SU-DHL-6 (cell line): ENCODE measurements at regions not wholly inside any gene's neighbourhood (a gene's known extent, or its start where the extent isn't known, plus 50 kb on each side); places are given as distances from the start of the nearest gene placed in this dataset.

Experiments used
- CTCF ChIP-seq: fragments of 200-600 bp; sonication (generic); IDR thresholded peaks from one replicate; pipeline ENCODE4 v1.5.1; 2017; ENCODE audit warnings: antibody characterized with exemption, mild to moderate bottlenecking, low read length, moderate library complexity; ENCODE audit not compliant: insufficient read depth, poor library complexity, severe bottlenecking
- EZH2phosphoT487 ChIP-seq: fragments of 200-600 bp; sonication (generic), shearing (Covaris generic); conservative IDR thresholded peaks from 2 replicates; pipeline ENCODE4 v1.6.1; 2018; ENCODE audit warnings: mild to moderate bottlenecking, antibody characterized with exemption, low read length, moderate library complexity, mixed read lengths

- TF ChIP-seq CTCF (no peak), EZH2phosphoT487 (no peak)
These were observed 142.4 kb upstream of the MEX3C start for GRCh38 chr18:51339856-51340255.
